Fibroblast of lung (primary cell): ENCODE measurements at regions not wholly inside any gene's neighbourhood (a gene's known extent, or its start where the extent isn't known, plus 50 kb on each side); places are given as distances from the start of the nearest gene placed in this dataset.

Experiments used
- DNase-seq, 2 donors: peaks; one replicate each; pipeline versions ENCODE4 v3.0.0 to v3.0.0-alpha.2; 2010; ENCODE audit warnings: low read depth in 2 of 2
- H2AFZ ChIP-seq: 2 replicates; pipeline ENCODE4 v1.5.1; 2012; ENCODE audit warnings: low read length, control low read depth, inconsistent platforms
- H3K27ac ChIP-seq: 2 replicates; pipeline ENCODE4 v1.5.1; 2011; ENCODE audit warnings: low read length, control low read depth; ENCODE audit not compliant: insufficient read depth
- H3K27me3 ChIP-seq: 2 replicates; pipeline ENCODE4 v1.5.1; 2011; ENCODE audit warnings: mild to moderate bottlenecking, low read length; ENCODE audit not compliant: control insufficient read depth, insufficient read depth
- H3K36me3 ChIP-seq: 2 replicates; pipeline ENCODE4 v1.5.1; 2011; ENCODE audit warnings: low read length; ENCODE audit not compliant: control insufficient read depth, insufficient read depth
- H3K4me1 ChIP-seq: 2 replicates; pipeline ENCODE4 v1.5.1; 2011; ENCODE audit warnings: low read length; ENCODE audit not compliant: control insufficient read depth, insufficient read depth; ENCODE audit errors: extremely low read depth
- H3K4me2 ChIP-seq: 2 replicates; pipeline ENCODE4 v1.5.1; 2011; ENCODE audit warnings: low read length, control low read depth; ENCODE audit not compliant: insufficient read depth; ENCODE audit errors: extremely low read depth
- H3K4me3 ChIP-seq, 4 experiments: fragments of 200-600 bp in 1 of 4; sonication (generic) in 1 of 4; replicated peaks in 1 of 4; 2 replicates each; pipeline ENCODE4 v1.5.1; 2011 to 2016; ENCODE audit warnings: low read length in 4 of 4, low read depth in 3 of 4, mild to moderate bottlenecking in 3 of 4, control low read depth in 2 of 4, inconsistent platforms in 1 of 4, mixed read lengths in 1 of 4; ENCODE audit not compliant: insufficient read depth in 1 of 4; ENCODE audit errors: control extremely low read depth in 1 of 4
- H3K79me2 ChIP-seq: 2 replicates; pipeline ENCODE4 v1.5.1; 2012; ENCODE audit warnings: mild to moderate bottlenecking, low read length, inconsistent platforms; ENCODE audit not compliant: control insufficient read depth, insufficient read depth
- H3K9ac ChIP-seq: 2 replicates; pipeline ENCODE4 v1.5.1; 2011; ENCODE audit warnings: mild to moderate bottlenecking, low read length, control low read depth; ENCODE audit not compliant: insufficient read depth
- H3K9me3 ChIP-seq: 2 replicates; pipeline ENCODE4 v1.5.1; 2012; ENCODE audit warnings: low read depth, low read length; ENCODE audit not compliant: control insufficient read depth, insufficient read depth
- H4K20me1 ChIP-seq: 2 replicates; pipeline ENCODE4 v1.5.1; 2011; ENCODE audit warnings: low read length; ENCODE audit not compliant: control insufficient read depth, insufficient read depth; ENCODE audit errors: extremely low read depth
- EZH2 ChIP-seq: IDR thresholded peaks from 2 replicates; pipeline ENCODE4 v1.5.1; 2012; ENCODE audit warnings: low read length, control low read depth, mild to moderate bottlenecking; ENCODE audit errors: missing control alignments
- TF ChIP-seq, protein P1 (sequence below), 2 donors: IDR thresholded peaks in 1 of 2; conservative IDR thresholded peaks in 1 of 2; 1 replicate in 1 of 2; 2 replicates in 1 of 2; pipeline ENCODE4 v1.5.1; 2011 to 2012; ENCODE audit warnings: low read length in 2 of 2, control low read depth in 1 of 2, inconsistent platforms in 1 of 2, low read depth in 1 of 2, mild to moderate bottlenecking in 1 of 2

- no peaks in the 10 kb centered on the region for H3K4me1 ChIP-seq
- H3K36me3 ChIP-seq: no peaks in the 10 kb centered on the region
- no peaks in the 10 kb centered on the region for H4K20me1 ChIP-seq
- H3K79me2 ChIP-seq: no peaks in the 10 kb centered on the region
- no peak overlapping the region for H3K4me2 ChIP-seq
- H2AFZ ChIP-seq: no peak overlapping the region
- DNase-seq: peak; percentile 6 to 9
- H3K27me3 ChIP-seq: no peaks in the 10 kb centered on the region
- H3K4me3 ChIP-seq: no peak overlapping the region
- no peak for TF ChIP-seq EZH2
- TF ChIP-seq, protein P1, sequence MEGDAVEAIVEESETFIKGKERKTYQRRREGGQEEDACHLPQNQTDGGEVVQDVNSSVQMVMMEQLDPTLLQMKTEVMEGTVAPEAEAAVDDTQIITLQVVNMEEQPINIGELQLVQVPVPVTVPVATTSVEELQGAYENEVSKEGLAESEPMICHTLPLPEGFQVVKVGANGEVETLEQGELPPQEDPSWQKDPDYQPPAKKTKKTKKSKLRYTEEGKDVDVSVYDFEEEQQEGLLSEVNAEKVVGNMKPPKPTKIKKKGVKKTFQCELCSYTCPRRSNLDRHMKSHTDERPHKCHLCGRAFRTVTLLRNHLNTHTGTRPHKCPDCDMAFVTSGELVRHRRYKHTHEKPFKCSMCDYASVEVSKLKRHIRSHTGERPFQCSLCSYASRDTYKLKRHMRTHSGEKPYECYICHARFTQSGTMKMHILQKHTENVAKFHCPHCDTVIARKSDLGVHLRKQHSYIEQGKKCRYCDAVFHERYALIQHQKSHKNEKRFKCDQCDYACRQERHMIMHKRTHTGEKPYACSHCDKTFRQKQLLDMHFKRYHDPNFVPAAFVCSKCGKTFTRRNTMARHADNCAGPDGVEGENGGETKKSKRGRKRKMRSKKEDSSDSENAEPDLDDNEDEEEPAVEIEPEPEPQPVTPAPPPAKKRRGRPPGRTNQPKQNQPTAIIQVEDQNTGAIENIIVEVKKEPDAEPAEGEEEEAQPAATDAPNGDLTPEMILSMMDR (conservative IDR thresholded peaks at IDR 0.05 in 1 of 2, IDR thresholded peaks at IDR 0.05 in 1 of 2; ENCODE audit: low read depth in 1 of 2, low read length in 2 of 2): no peak
- no peaks in the 10 kb centered on the region for H3K9me3 ChIP-seq
- H3K9ac ChIP-seq: no peak overlapping the region
- no peak overlapping the region for H3K27ac ChIP-seq
Observed at GRCh38 chr4:152166567-152166966, 369.3 kb downstream of the FBXW7 start.

DNA sequence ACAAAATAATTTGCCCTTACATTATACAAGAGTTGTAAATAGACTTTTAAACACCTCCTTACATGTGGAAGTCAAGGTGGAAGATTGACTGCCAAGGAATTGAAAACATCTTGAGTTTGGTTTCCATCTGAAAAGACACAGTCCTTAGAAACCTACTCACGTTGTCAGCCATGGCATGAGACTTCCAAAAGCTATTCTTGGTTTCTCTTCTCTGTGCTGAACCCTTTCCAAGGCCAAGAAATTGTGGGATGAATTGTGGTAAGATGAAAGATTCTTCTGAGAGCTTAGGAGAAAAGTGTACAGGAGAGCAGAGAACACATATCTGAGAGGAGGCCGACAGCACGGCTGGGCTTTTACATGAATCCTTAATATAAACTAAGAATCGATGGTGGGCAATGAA, 370.0 kb downstream of the FBXW7 start:
- Histone ChIP-seq H3K4me3 (no peak overlapping the region), H4K20me1 (no peaks in the 10 kb centered on the region), H3K27me3 (no peaks in the 10 kb centered on the region), H3K9ac (no peak overlapping the region), H2AFZ (no peak overlapping the region), H3K9me3 (no peaks in the 10 kb centered on the region), H3K36me3 (no peaks in the 10 kb centered on the region), H3K4me1 (no peaks in the 10 kb centered on the region), H3K27ac (no peak overlapping the region), H3K4me2 (no peak overlapping the region), H3K79me2 (no peaks in the 10 kb centered on the region)
- peak in 1 of 2 donors; percentile 23 for DNase-seq
- no peak for TF ChIP-seq EZH2
- TF ChIP-seq, protein P1 (conservative IDR thresholded peaks at IDR 0.05 in 1 of 2, IDR thresholded peaks at IDR 0.05 in 1 of 2; ENCODE audit: low read depth in 1 of 2, low read length in 2 of 2): no peak

GRCh38 chr4:152165146-152165545, 370.7 kb downstream of the FBXW7 start:
- TF ChIP-seq, protein P1 (conservative IDR thresholded peaks at IDR 0.05 in 1 of 2, IDR thresholded peaks at IDR 0.05 in 1 of 2; ENCODE audit: low read depth in 1 of 2, low read length in 2 of 2): no peak
- TF ChIP-seq EZH2: no peak
- Histone ChIP-seq H3K27me3 (no peaks in the 10 kb centered on the region), H4K20me1 (no peaks in the 10 kb centered on the region), H3K9ac (no peak overlapping the region), H2AFZ (no peak overlapping the region), H3K36me3 (no peaks in the 10 kb centered on the region), H3K9me3 (no peaks in the 10 kb centered on the region), H3K4me2 (no peak overlapping the region), H3K4me3 (no peak overlapping the region), H3K79me2 (no peaks in the 10 kb centered on the region), H3K4me1 (no peaks in the 10 kb centered on the region), H3K27ac (no peak overlapping the region)
- DNase-seq: peak in 1 of 2 donors; percentile 39
